ENCODE measurements at regions not wholly inside any gene's neighbourhood (a gene's known extent, or its start where the extent isn't known, plus 50 kb on each side); places are given as distances from the start of the nearest gene placed in this dataset.
"Not testable (repeated sequence)": the region's sequence is repeated elsewhere in the genome, so short reads cannot be mapped to it uniquely, and the experiment has no call there.

DNA sequence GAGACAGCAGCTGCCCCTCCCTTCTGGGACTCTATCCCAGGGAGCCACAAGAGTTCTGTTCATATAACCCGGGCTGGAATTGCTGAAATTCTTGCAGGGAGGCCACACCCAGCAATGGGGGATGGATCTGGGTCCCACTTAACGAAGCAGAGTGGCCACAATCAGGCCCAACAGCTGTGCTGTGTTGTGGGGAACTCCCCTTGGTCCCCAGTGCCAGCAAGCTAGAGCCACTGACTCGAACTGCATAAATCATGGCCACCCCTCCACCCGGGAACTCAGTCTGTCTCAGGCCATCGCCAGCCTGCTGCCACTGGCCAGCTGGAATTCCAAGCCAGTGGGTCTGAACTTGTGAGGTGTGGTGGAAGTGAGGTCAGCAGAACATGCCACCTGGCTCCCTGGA is 111.1 kb downstream of the KLF8 start:
- Mint-ChIP-seq H3K9me3 (peaks cover 5% of the 10 kb centered on the region), H3K27ac (no peak overlapping the region), H3K4me1 (ENCODE audit: unreplicated experiment) (no peaks in the 10 kb centered on the region), H3K27me3 (no peaks in the 10 kb centered on the region), H3K4me3 (no peak overlapping the region), H3K36me3 (no peaks in the 10 kb centered on the region)
- DNase-seq (ENCODE audit: extremely low spot score, unreplicated experiment) = no peak
- TF ChIP-seq, protein P1, sequence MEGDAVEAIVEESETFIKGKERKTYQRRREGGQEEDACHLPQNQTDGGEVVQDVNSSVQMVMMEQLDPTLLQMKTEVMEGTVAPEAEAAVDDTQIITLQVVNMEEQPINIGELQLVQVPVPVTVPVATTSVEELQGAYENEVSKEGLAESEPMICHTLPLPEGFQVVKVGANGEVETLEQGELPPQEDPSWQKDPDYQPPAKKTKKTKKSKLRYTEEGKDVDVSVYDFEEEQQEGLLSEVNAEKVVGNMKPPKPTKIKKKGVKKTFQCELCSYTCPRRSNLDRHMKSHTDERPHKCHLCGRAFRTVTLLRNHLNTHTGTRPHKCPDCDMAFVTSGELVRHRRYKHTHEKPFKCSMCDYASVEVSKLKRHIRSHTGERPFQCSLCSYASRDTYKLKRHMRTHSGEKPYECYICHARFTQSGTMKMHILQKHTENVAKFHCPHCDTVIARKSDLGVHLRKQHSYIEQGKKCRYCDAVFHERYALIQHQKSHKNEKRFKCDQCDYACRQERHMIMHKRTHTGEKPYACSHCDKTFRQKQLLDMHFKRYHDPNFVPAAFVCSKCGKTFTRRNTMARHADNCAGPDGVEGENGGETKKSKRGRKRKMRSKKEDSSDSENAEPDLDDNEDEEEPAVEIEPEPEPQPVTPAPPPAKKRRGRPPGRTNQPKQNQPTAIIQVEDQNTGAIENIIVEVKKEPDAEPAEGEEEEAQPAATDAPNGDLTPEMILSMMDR (conservative IDR thresholded peaks at IDR 0.05) = no peak

DNA sequence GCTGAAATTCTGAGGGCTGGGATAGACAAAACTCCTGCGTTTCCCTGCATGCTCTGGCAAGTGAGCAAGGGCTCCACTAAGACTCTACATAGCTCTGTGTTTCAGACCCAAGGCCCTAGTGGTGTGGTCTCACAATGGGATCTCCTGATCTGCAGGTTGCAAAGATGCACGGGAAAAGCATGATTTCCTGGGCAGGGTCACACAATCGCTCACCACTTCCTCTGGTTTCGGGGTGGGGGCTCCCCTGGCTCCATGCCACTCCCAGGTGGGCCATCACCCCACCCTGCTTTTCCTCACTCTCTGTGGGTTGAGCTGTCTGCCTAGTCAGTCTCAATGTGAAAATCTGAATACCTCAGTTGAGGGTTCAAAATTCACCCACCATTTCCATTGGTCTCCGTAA is 111.5 kb downstream of the KLF8 start:
- Mint-ChIP-seq H3K27me3 (no peaks in the 10 kb centered on the region), H3K27ac (no peak overlapping the region), H3K9me3 (peaks cover 5% of the 10 kb centered on the region), H3K4me3 (no peak overlapping the region), H3K4me1 (ENCODE audit: unreplicated experiment) (no peaks in the 10 kb centered on the region), H3K36me3 (no peaks in the 10 kb centered on the region)
- TF ChIP-seq, protein P1 (conservative IDR thresholded peaks at IDR 0.05) = no peak
- no peak for DNase-seq (ENCODE audit: extremely low spot score, unreplicated experiment)

DNA sequence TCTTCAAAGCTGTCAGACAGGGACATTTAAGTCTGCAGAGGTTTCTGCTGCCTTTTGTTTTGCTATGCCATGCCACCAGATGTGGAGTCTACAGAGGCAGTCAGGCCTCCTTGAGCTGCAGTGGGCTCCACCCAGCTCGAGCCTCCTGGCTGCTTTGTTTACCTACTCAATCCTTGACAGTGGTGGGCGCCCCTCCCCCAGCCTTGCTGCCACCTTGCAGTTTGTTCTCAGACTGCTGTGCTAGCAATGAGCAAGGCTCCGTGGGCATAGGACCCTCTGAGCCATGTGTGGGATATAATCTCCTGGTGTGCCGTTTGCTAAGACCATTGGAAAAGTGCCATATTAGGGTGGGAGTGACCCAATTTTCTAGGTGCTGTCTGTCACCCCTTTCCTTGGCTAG is 126.0 kb downstream of the KLF8 start:
- not testable (repeated sequence) for H3K4me1 Mint-ChIP-seq (ENCODE audit: unreplicated experiment); H3K27me3 Mint-ChIP-seq; H3K27ac Mint-ChIP-seq; H3K4me3 Mint-ChIP-seq; DNase-seq (ENCODE audit: extremely low spot score, unreplicated experiment); H3K9me3 Mint-ChIP-seq; H3K36me3 Mint-ChIP-seq

DNA sequence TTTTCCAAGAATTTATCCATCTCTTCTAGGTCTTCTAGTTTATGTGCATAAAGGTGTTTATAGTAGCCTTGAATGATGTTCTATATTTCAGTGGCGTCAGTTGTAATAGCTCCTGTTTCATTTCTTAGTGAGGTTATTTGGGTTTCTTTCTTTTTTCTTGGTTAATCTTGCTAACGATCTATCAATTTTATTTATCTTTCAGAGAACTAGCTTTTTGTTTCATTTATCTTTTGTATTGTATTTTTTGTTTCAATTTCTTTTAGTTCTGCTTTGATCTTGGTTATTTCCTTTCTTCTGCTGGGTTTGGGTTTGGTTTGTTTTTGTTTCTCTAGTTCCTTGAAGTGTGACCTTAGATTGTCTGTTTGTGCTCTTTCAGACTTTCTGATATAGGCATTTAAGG is 133.0 kb downstream of the KLF8 start:
- not testable (repeated sequence) for H3K9me3 Mint-ChIP-seq; H3K36me3 Mint-ChIP-seq; H3K27me3 Mint-ChIP-seq; H3K4me3 Mint-ChIP-seq; DNase-seq (ENCODE audit: extremely low spot score, unreplicated experiment); H3K27ac Mint-ChIP-seq; H3K4me1 Mint-ChIP-seq (ENCODE audit: unreplicated experiment)

DNA sequence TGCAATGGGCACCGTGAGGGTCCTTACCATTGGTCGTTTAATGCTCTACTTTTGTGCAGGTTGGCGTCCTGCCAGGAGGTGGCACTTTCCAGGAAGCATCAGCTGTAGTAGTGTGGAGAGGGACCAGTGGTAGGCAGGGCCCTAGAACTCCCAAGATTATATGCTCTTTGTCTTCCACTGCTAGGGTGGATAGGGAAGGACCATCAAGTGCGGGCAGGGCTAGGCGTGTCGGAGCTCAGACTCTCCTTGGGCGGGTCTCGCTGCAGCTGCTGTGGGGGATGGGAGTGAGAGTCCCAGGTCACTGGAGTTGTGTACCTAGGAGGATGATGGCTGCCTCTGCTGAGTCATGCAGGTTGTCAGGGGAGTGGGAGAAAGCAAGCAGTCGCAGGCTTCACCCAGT is 134.7 kb downstream of the KLF8 start:
- no peak overlapping the region for H3K27ac Mint-ChIP-seq
- no peaks in the 10 kb centered on the region for H3K27me3 Mint-ChIP-seq
- peaks cover 6% of the 10 kb centered on the region for H3K9me3 Mint-ChIP-seq
- H3K4me1 Mint-ChIP-seq (ENCODE audit: unreplicated experiment) = no peaks in the 10 kb centered on the region
- TF ChIP-seq, protein P1 (conservative IDR thresholded peaks at IDR 0.05) = no peak
- H3K4me3 Mint-ChIP-seq = no peak overlapping the region
- DNase-seq (ENCODE audit: extremely low spot score, unreplicated experiment) = no peak
- no peaks in the 10 kb centered on the region for H3K36me3 Mint-ChIP-seq

DNA sequence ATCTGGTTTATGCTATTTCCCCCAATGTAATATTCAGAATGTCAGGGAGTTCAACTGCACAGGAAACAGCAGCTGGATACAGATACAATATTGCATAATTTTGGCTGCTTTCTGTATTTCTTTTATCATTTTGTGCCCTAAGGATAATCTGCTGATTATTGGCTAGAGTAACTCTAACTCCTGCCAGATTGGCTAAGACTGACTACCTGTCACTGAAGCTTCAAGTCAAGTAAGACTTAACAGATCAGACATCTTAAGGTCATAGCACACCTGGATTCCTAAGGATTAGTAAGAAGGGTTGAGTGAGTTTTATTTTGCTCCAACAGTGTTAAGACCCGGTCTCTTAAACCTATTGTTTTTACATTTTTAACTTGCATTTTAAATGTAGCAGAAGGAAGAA is 136.8 kb downstream of the KLF8 start:
- H3K4me1 Mint-ChIP-seq (ENCODE audit: unreplicated experiment) = no peaks in the 10 kb centered on the region
- no peaks in the 10 kb centered on the region for H3K9me3 Mint-ChIP-seq
- TF ChIP-seq, protein P1 (conservative IDR thresholded peaks at IDR 0.05) = no peak
- no peaks in the 10 kb centered on the region for H3K36me3 Mint-ChIP-seq
- no peaks in the 10 kb centered on the region for H3K27me3 Mint-ChIP-seq
- no peak overlapping the region for H3K4me3 Mint-ChIP-seq
- DNase-seq (ENCODE audit: extremely low spot score, unreplicated experiment) = no peak
- H3K27ac Mint-ChIP-seq = no peak overlapping the region

DNA sequence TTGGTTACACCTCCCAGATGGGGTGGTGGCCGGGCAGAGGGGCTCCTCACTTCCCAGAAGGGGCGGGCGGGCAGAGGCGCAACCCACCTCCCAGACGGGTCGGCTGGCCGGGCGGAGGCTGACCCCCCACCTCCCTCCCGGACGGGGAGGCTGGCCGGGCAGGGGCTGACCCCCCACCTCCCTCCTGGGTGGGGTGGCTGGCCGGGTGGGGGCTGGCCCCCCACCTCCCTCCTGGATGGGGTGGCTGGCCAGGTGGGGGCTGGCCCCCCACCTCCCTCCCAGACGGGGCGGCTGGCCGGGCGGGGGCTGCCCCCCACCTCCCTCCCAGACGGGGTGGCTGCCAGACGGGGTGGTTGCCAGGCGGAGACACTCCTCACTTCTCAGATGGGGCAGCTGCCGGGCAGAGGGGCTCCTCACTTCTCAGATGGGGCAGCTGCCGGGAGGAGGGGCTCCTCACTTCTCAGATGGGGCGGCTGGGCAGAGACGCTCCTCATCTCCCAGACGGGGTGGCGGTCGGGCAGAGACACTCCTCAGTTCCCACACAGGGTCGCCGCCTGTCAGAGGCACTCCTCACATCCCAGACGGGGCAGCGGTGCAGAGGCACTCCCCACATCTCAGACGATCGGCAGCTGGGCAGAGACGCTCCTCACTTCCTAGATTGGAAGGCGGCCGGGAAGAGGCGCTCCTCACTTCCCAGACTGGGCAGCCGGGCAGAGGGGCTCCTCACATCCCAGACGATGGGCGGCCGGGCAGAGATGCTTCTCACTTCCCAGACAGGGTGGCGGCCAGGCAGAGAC is 148.0 kb downstream of the KLF8 start:
- H3K36me3 Mint-ChIP-seq; H3K9me3 Mint-ChIP-seq; H3K4me3 Mint-ChIP-seq; H3K27me3 Mint-ChIP-seq; H3K27ac Mint-ChIP-seq; H3K4me1 Mint-ChIP-seq (ENCODE audit: unreplicated experiment); DNase-seq (ENCODE audit: extremely low spot score, unreplicated experiment): not testable (repeated sequence)
